PC-9 (cell line): ENCODE measurements at regions not wholly inside any gene's neighbourhood (a gene's known extent, or its start where the extent isn't known, plus 50 kb on each side); places are given as distances from the start of the nearest gene placed in this dataset.

Source experiments
- CTCF ChIP-seq: fragments of 200-600 bp; sonication (generic); conservative IDR thresholded peaks from 2 replicates; pipeline ENCODE4 v1.6.1; 2017; ENCODE audit warnings: mixed run types, antibody characterized with exemption, mild to moderate bottlenecking, moderate library complexity
- EZH2 ChIP-seq: fragments of 200-600 bp; sonication (generic); IDR thresholded peaks from 2 replicates; pipeline ENCODE4 v1.8.0; 2017; ENCODE audit warnings: antibody characterized with exemption, low read depth

- no peak for TF ChIP-seq CTCF
- no peak for TF ChIP-seq EZH2
Observed at GRCh38 chr11:80816454-80816847, 1375.6 kb upstream of the TENM4 start.
